Neural cell (in vitro differentiated cells): ENCODE measurements at regions not wholly inside any gene's neighbourhood (a gene's known extent, or its start where the extent isn't known, plus 50 kb on each side); places are given as distances from the start of the nearest gene placed in this dataset.

Source experiments
- RAD21 ChIP-seq: fragments of 450-650 bp; conservative IDR thresholded peaks from 2 replicates; pipeline ENCODE4 v1.6.1; 2014; ENCODE audit warnings: antibody characterized with exemption, mild to moderate bottlenecking, moderate library complexity
- TF ChIP-seq, protein P1 (sequence below): fragments of 450-650 bp; IDR thresholded peaks from 2 replicates; pipeline ENCODE4 v1.5.1; 2014; ENCODE audit warnings: antibody characterized with exemption, mild to moderate bottlenecking, moderate library complexity; ENCODE audit not compliant: poor library complexity, severe bottlenecking

DNA sequence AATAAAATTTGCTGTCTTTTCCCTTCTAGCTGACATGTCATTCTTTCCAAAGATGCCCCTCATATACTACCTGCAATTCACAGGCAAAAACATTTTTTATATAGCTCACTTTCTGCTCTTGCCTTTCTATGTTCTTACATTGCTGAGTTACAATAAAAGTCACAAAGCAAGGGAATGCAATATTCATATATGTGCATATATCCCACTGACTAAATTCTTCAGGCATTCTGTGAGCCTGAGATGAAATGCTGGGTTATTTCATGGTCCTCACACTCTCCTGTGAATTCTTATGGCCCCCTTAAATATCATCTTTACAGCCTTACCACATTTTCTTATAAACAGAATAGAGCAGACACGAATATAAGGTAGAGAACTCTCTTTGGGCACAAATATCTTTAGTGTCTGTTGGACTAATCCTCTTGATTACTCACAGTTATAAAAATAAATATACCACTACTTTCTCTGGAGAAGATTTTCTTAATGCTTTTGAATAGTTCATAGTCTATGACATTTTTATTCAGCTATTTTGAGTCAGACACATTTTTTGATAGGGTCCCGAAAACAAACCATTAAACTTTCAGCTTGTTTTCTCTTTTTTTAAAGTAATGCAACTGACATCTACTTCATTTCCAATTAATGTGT lies 84.1 kb upstream of the H2AZ1 start:
- TF ChIP-seq, protein P1, sequence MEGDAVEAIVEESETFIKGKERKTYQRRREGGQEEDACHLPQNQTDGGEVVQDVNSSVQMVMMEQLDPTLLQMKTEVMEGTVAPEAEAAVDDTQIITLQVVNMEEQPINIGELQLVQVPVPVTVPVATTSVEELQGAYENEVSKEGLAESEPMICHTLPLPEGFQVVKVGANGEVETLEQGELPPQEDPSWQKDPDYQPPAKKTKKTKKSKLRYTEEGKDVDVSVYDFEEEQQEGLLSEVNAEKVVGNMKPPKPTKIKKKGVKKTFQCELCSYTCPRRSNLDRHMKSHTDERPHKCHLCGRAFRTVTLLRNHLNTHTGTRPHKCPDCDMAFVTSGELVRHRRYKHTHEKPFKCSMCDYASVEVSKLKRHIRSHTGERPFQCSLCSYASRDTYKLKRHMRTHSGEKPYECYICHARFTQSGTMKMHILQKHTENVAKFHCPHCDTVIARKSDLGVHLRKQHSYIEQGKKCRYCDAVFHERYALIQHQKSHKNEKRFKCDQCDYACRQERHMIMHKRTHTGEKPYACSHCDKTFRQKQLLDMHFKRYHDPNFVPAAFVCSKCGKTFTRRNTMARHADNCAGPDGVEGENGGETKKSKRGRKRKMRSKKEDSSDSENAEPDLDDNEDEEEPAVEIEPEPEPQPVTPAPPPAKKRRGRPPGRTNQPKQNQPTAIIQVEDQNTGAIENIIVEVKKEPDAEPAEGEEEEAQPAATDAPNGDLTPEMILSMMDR, result no peak
- no peak for TF ChIP-seq RAD21
